ENCODE measurements at regions not wholly inside any gene's neighbourhood (a gene's known extent, or its start where the extent isn't known, plus 50 kb on each side); places are given as distances from the start of the nearest gene placed in this dataset.

- no peak for TF ChIP-seq CTCF (IDR thresholded peaks at IDR 0.05)
- H3K9me3 ChIP-seq: peaks cover 5% of the 10 kb centered on the region
- intact Hi-C loops (cut with DNase I): no loop called here
- ATAC-seq (no peak), DNase-seq (no peak)
- no peak overlapping the region for H3K4me3 ChIP-seq
- no peaks in the 10 kb centered on the region for H3K4me1 ChIP-seq
- H3K27ac ChIP-seq: no peak overlapping the region
- H3K36me3 ChIP-seq: no peaks in the 10 kb centered on the region
- H3K27me3 ChIP-seq (ENCODE audit: low read depth): no peaks in the 10 kb centered on the region
These were observed 412.4 kb upstream of the ERCC4 start for GRCh38 chr16:13507530-13507929.

- Histone ChIP-seq H3K4me1 (no peaks in the 10 kb centered on the region), H3K36me3 (no peaks in the 10 kb centered on the region), H3K27me3 (ENCODE audit: low read depth) (no peaks in the 10 kb centered on the region), H3K4me3 (no peak overlapping the region), H3K27ac (no peak overlapping the region), H3K9me3 (peaks cover 13% of the 10 kb centered on the region)
- intact Hi-C loops (cut with DNase I): no loop called here
- no peak for DNase-seq
- no peak for TF ChIP-seq CTCF (IDR thresholded peaks at IDR 0.05)
- no peak for ATAC-seq
These were observed 409.4 kb upstream of the ERCC4 start for GRCh38 chr16:13510425-13511151.

- Histone ChIP-seq H3K27ac (no peak overlapping the region), H3K9me3 (peaks cover 16% of the 10 kb centered on the region), H3K36me3 (no peaks in the 10 kb centered on the region), H3K4me1 (no peaks in the 10 kb centered on the region), H3K27me3 (ENCODE audit: low read depth) (no peaks in the 10 kb centered on the region), H3K4me3 (no peak overlapping the region)
- no peak for DNase-seq
- TF ChIP-seq CTCF (IDR thresholded peaks at IDR 0.05): no peak
- intact Hi-C loops (cut with DNase I): no loop called here
- no peak for ATAC-seq
These were observed 402.1 kb upstream of the ERCC4 start for GRCh38 chr16:13517841-13518240.

- no peak overlapping the region for H3K27ac ChIP-seq
- ATAC-seq (no peak), DNase-seq (no peak)
- peaks cover 5% of the 10 kb centered on the region for H3K9me3 ChIP-seq
- H3K36me3 ChIP-seq: no peaks in the 10 kb centered on the region
- no peaks in the 10 kb centered on the region for H3K27me3 ChIP-seq (ENCODE audit: low read depth)
- intact Hi-C loops (cut with DNase I): no loop called here
- no peak overlapping the region for H3K4me3 ChIP-seq
- no peaks in the 10 kb centered on the region for H3K4me1 ChIP-seq
- TF ChIP-seq CTCF (IDR thresholded peaks at IDR 0.05): no peak
These were observed 400.1 kb upstream of the ERCC4 start for GRCh38 chr16:13519871-13520270.

GRCh38 chr16:13521356-13521755 lies 398.6 kb upstream of the ERCC4 start:
- no peak overlapping the region for H3K4me3 ChIP-seq
- H3K4me1 ChIP-seq: no peaks in the 10 kb centered on the region
- H3K27ac ChIP-seq: no peak overlapping the region
- TF ChIP-seq CTCF (IDR thresholded peaks at IDR 0.05): no peak
- intact Hi-C loops (cut with DNase I): no loop called here
- no peaks in the 10 kb centered on the region for H3K27me3 ChIP-seq (ENCODE audit: low read depth)
- peaks cover 3% of the 10 kb centered on the region for H3K9me3 ChIP-seq
- DNase-seq (no peak), ATAC-seq (no peak)
- no peaks in the 10 kb centered on the region for H3K36me3 ChIP-seq
